Hematopoietic multipotent progenitor cell treated with erythropoietin and hydrocortisone succinate and interleukin-3 and kit ligand, for 15 days (in vitro differentiated cells): ENCODE measurements at regions not wholly inside any gene's neighbourhood (a gene's known extent, or its start where the extent isn't known, plus 50 kb on each side); places are given as distances from the start of the nearest gene placed in this dataset.
"Not testable (repeated sequence)": the region's sequence is repeated elsewhere in the genome, so short reads cannot be mapped to it uniquely, and the experiment has no call there.

Source experiments
- DNase-seq: peaks from one replicate; pipeline ENCODE4 v3.0.0-alpha.2; 2015; ENCODE audit warnings: low spot score

GRCh38 chr20:55937283-55937682, 68.0 kb downstream of the CBLN4 start:
- DNase-seq: no peak

GRCh38 chr20:55936209-55936595, 69.1 kb downstream of the CBLN4 start:
- no peak for DNase-seq

- DNase-seq: no peak
Observed at GRCh38 chr20:55935448-55936208, 69.7 kb downstream of the CBLN4 start.

- no peak for DNase-seq
Observed at GRCh38 chr20:55934146-55934545, 71.2 kb downstream of the CBLN4 start.

GRCh38 chr20:55930876-55931275, 74.4 kb downstream of the CBLN4 start:
- DNase-seq: not testable (repeated sequence)

GRCh38 chr20:55928266-55928665, 77.1 kb downstream of the CBLN4 start:
- DNase-seq: no peak

GRCh38 chr20:55919956-55920355, 85.4 kb downstream of the CBLN4 start:
- no peak for DNase-seq

- no peak for DNase-seq
Observed at GRCh38 chr20:55919319-55919718, 86.0 kb downstream of the CBLN4 start.

GRCh38 chr20:55918471-55918870, 86.8 kb downstream of the CBLN4 start:
- DNase-seq: no peak

- no peak for DNase-seq
Observed at GRCh38 chr20:55893031-55893430, 112.3 kb downstream of the CBLN4 start.

GRCh38 chr20:55888685-55889084, 116.6 kb downstream of the CBLN4 start:
- DNase-seq: no peak

- DNase-seq: no peak
Observed at GRCh38 chr20:55882910-55883309, 122.4 kb downstream of the CBLN4 start.

GRCh38 chr20:55882286-55882685, 123.0 kb downstream of the CBLN4 start:
- no peak for DNase-seq

- DNase-seq: no peak
Observed at GRCh38 chr20:55881204-55881603, 124.1 kb downstream of the CBLN4 start.

GRCh38 chr20:55880361-55880760, 125.0 kb downstream of the CBLN4 start:
- no peak for DNase-seq

GRCh38 chr20:55855052-55855451, 150.3 kb downstream of the CBLN4 start:
- no peak for DNase-seq

- no peak for DNase-seq
Observed at GRCh38 chr20:55830121-55830827, 175.0 kb downstream of the CBLN4 start.

GRCh38 chr20:55805138-55805537, 200.2 kb downstream of the CBLN4 start:
- no peak for DNase-seq

- DNase-seq: no peak
Observed at GRCh38 chr20:55800552-55801245, 204.6 kb downstream of the CBLN4 start.

GRCh38 chr20:55793986-55794385, 211.3 kb downstream of the CBLN4 start:
- no peak for DNase-seq

- DNase-seq: no peak
Observed at GRCh38 chr20:55792049-55792448, 213.3 kb downstream of the CBLN4 start.

- no peak for DNase-seq
Observed at GRCh38 chr20:55790178-55790577, 215.1 kb downstream of the CBLN4 start.

- no peak for DNase-seq
Observed at GRCh38 chr20:55784036-55784435, 221.3 kb downstream of the CBLN4 start.
